Stomach (tissue), 4 donors: ENCODE measurements at regions not wholly inside any gene's neighbourhood (a gene's known extent, or its start where the extent isn't known, plus 50 kb on each side); places are given as distances from the start of the nearest gene placed in this dataset.

Experiments
- POLR2A ChIP-seq, 4 donors: fragments of 450-650 bp; IDR thresholded peaks; one replicate each; pipeline ENCODE4 v1.6.1; 2016; ENCODE audit warnings: antibody characterized with exemption in 4 of 4, control low read depth in 2 of 4, mild to moderate bottlenecking in 1 of 4, moderate library complexity in 1 of 4
- POLR2AphosphoS5 ChIP-seq, 3 donors: sonication (generic); formaldehyde crosslinking; IDR thresholded peaks; one replicate each; pipeline ENCODE4 v1.6.1; 2016; ENCODE audit warnings: antibody characterized with exemption in 3 of 3
- TF ChIP-seq, protein P1 (sequence below), 7 experiments: fragments of 450-650 bp in 4 of 7; fragments of 200-600 bp in 3 of 7; sonication (generic) in 3 of 7; IDR thresholded peaks; one replicate each; pipeline ENCODE4 v1.5.1; 2016 to 2019; ENCODE audit warnings: antibody characterized with exemption in 7 of 7, control low read depth in 2 of 7, mild to moderate bottlenecking in 1 of 7

DNA sequence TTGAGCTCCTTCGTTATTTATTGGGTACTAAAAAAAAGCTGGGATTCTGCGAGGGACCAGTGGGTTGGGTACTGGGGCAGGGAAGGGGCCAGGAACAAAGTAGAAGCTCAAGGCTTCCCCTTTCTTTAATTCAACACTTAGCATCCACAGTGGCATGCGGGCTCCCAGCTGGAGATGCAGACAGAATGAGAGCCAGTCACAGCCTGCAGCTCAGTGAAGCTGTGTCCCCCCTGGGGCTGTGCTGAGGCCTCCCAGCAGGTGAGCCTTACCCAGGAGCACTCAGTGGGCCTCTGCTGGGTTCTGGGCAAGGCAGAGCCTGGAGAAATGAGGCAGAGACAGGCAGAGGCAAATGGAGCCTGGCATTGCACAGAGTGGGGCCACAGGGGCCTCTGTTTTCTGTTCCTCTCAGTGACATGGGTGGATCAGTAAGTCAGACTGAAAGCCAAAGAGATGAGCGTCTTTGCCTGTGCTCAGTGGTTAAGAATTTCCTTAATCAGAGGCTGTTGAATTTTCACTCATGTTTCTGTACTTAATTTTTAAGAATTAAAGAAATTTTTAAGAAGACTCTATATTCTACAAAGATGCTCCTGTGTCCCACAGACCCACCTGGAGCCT lies 181.4 kb upstream of the RBPJ start:
- TF ChIP-seq POLR2A (IDR thresholded peaks at IDR 0.05) (no peak), POLR2AphosphoS5 (IDR thresholded peaks at IDR 0.05) (no peak)
- TF ChIP-seq, protein P1, sequence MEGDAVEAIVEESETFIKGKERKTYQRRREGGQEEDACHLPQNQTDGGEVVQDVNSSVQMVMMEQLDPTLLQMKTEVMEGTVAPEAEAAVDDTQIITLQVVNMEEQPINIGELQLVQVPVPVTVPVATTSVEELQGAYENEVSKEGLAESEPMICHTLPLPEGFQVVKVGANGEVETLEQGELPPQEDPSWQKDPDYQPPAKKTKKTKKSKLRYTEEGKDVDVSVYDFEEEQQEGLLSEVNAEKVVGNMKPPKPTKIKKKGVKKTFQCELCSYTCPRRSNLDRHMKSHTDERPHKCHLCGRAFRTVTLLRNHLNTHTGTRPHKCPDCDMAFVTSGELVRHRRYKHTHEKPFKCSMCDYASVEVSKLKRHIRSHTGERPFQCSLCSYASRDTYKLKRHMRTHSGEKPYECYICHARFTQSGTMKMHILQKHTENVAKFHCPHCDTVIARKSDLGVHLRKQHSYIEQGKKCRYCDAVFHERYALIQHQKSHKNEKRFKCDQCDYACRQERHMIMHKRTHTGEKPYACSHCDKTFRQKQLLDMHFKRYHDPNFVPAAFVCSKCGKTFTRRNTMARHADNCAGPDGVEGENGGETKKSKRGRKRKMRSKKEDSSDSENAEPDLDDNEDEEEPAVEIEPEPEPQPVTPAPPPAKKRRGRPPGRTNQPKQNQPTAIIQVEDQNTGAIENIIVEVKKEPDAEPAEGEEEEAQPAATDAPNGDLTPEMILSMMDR (IDR thresholded peaks at IDR 0.05), result no peak
